SH-SY5Y (cell line): ENCODE measurements at regions not wholly inside any gene's neighbourhood (a gene's known extent, or its start where the extent isn't known, plus 50 kb on each side); places are given as distances from the start of the nearest gene placed in this dataset.

ENCODE experiments used
- GATA2 ChIP-seq: IDR thresholded peaks from 2 replicates; pipeline ENCODE4 v1.6.1; 2011; ENCODE audit warnings: mild to moderate bottlenecking, low read depth, low read length
- GATA3 ChIP-seq: IDR thresholded peaks from 2 replicates; pipeline ENCODE4 v1.6.1; 2011; ENCODE audit warnings: low read depth, mild to moderate bottlenecking, low read length, moderate library complexity

- TF ChIP-seq GATA3: no peak
- no peak for TF ChIP-seq GATA2
Observed at GRCh38 chr20:23147964-23148730, 62.0 kb upstream of the CD93 start.

- TF ChIP-seq GATA2 (no peak), GATA3 (no peak)
Observed at GRCh38 chr20:23147647-23147963, 61.5 kb upstream of the CD93 start.

- TF ChIP-seq GATA3 (no peak), GATA2 (no peak)
Observed at GRCh38 chr20:23146857-23147637, 60.9 kb upstream of the CD93 start.

- TF ChIP-seq GATA2: no peak
- TF ChIP-seq GATA3: no peak
Observed at GRCh38 chr20:23146181-23146580, 60.1 kb upstream of the CD93 start.

- TF ChIP-seq GATA3 (no peak), GATA2 (no peak)
Observed at GRCh38 chr20:23145281-23145700, 59.2 kb upstream of the CD93 start.

GRCh38 chr20:23144856-23145255 lies 58.7 kb upstream of the CD93 start:
- TF ChIP-seq GATA2 (no peak), GATA3 (no peak)

GRCh38 chr20:23143986-23144690 lies 58.0 kb upstream of the CD93 start:
- TF ChIP-seq GATA3 (no peak), GATA2 (no peak)

GRCh38 chr20:23143098-23143497 lies 57.0 kb upstream of the CD93 start:
- TF ChIP-seq GATA3 (no peak), GATA2 (no peak)

GRCh38 chr20:23142162-23143050 lies 56.3 kb upstream of the CD93 start:
- no peak for TF ChIP-seq GATA3
- TF ChIP-seq GATA2: no peak

GRCh38 chr20:23141450-23142161 lies 55.5 kb upstream of the CD93 start:
- TF ChIP-seq GATA3: no peak
- no peak for TF ChIP-seq GATA2

- no peak for TF ChIP-seq GATA2
- no peak for TF ChIP-seq GATA3
Observed at GRCh38 chr20:23140991-23141390, 54.9 kb upstream of the CD93 start.

GRCh38 chr20:23139524-23139923 lies 53.4 kb upstream of the CD93 start:
- no peak for TF ChIP-seq GATA3
- no peak for TF ChIP-seq GATA2

- TF ChIP-seq GATA2 (no peak), GATA3 (no peak)
Observed at GRCh38 chr20:23138682-23139081, 52.6 kb upstream of the CD93 start.
